Islet precursor cell (in vitro differentiated cells): ENCODE measurements at regions not wholly inside any gene's neighbourhood (a gene's known extent, or its start where the extent isn't known, plus 50 kb on each side); places are given as distances from the start of the nearest gene placed in this dataset.

Experiments
- DNase-seq: peaks from one replicate; pipeline ENCODE4 v3.0.0-alpha.2; 2018

DNA sequence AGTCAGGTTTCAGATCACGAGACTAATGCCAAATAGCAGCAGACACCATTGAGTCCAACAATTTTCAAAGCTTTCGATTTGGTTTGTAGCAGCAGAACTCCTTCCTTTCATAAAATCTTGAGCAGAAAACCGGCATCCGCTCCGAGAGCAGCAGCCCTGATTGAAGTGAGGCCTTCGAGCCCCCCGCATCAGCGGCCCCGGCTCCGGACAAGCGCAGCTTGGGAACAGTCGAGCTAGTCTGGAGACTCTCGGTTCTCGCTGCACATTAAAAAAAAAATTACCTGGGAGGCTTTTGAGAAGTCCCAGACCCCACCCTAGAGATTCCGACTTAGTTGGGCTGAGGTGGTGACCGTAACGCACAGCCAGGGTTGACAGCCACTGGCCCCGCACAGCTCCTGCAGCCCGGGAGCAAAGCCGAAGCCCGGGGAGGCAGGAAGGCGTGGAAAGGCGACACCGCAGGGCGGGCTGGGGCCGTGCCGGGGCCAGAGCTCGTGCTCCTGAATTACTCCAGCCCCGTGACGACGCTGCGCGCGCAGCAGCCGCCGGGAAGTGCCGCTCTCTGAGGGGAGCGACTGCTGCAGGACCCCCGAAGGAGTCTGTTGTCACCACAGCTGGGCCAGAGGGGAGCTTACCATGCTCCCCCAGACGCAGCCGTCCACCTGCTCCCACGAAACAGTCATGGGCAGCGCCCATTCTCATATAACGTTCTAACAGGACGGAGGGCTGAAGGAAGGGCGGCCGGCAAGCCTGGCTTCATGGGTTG lies 57.8 kb downstream of the SPATA19 start:
- DNase-seq, result peak; percentile 75

- no peak for DNase-seq
Observed at GRCh38 chr11:133785795-133786340, 59.4 kb downstream of the SPATA19 start.

GRCh38 chr11:133784359-133784758 lies 61.0 kb downstream of the SPATA19 start:
- no peak for DNase-seq

- no peak for DNase-seq
Observed at GRCh38 chr11:133782116-133782725, 63.1 kb downstream of the SPATA19 start.

- DNase-seq, result no peak
Observed at GRCh38 chr11:133778161-133778560, 67.2 kb downstream of the SPATA19 start.

DNA sequence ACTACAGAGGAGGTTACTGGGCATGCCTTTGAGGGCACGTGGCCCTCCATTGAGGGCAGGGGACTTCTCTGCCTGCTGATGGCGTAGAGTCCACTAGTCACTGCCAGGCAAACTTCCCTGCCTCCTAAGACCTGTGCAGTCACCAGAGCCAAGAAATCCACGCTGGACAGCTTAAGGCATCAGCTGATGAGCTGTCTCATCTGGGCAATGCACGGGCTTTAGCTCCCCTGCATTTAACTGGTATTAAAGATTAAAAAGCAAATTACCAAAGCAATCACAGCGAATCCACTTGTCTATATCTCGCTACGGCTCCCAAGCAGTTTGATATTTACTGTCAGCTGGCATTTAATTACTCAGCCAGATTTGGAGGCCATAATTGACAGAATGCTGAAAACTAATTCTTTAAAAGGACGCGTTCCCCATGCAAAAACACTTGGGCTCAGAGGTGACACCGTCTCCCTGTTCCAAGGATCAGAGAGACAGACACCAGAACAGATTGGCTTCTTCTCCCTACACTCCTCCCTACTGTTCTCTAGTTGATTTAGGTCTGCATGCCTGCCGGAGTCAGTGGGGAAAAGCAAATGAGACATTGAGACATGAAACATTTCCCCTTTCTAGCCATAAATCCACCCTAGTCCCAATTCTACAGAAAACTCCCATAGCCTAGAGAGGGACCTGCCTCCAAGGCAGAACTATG lies 68.5 kb downstream of the SPATA19 start:
- no peak for DNase-seq

- no peak for DNase-seq
Observed at GRCh38 chr11:133762538-133762937, 82.8 kb downstream of the SPATA19 start.

DNA sequence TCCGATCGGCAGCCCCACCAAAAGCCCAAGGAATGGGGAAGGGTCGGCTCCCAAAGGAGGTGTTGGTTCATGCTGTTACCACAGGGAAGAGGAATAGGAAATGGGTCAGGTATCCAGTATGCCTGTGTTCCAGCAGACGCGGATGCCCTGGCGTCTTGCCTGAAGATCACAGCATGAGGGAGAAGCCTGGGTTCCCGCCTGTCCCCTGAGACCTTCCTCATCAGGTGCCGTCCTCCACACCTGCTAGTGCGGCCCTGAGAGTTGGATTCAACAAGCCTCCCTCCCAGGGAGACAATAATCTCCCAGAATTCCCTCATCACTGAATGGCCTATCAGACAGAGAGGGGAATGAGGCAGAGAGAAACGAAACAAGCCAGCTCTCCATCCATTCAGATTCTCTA lies 92.2 kb downstream of the SPATA19 start:
- no peak for DNase-seq

GRCh38 chr11:133749841-133750240 lies 95.5 kb downstream of the SPATA19 start:
- DNase-seq, result no peak

DNA sequence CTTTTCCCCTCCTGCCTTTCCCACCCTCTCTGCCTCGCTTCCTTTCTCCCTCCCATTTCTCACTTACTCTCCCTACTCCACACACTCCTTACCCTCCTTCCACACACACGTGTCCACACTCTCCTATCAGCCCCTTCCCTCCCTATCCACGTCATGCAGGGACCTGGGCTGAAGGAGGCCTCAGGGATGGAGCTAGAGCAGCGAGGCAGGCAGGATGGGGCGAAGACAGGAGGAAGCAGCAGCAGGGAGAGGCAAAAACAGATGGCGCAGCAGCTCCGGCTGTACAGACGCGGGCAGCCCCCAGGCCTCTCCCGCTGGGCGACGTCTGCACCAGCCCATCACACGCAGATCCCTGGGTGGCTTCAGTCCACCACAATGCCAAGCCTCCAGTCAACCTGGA lies 97.9 kb downstream of the SPATA19 start:
- no peak for DNase-seq

DNA sequence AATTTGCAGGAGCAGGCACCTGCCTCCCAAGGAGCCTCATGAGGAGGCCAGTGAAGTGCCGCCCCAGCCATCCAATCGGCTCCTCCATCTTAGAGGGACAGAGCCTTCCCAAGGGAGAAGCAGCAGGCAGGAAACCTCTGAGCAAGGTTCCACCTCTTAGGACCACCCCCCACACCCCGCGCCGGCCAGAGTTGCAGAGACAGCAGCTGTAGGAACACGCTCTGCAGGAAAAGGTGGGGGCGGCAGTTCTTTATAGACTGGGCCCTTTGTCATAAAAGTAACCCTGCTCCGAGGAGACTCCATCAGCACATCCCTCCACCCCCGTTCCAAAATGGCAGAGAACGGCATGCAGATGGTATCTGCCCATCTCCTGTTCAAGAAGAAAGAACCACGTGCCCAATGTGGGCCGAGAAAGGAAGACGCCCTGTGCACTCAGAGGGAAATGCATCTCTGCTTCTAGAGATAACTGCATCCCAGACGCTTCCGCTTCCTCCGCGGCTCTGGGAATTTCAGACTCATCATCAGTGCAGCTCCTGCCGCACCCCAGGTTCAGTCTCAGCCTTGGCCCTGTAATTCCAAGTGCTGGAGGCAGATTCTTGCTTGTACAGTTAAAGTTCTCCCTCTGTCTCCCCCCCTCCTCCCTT lies 98.5 kb downstream of the SPATA19 start:
- DNase-seq, result no peak

- no peak for DNase-seq
Observed at GRCh38 chr11:133745791-133746190, 99.5 kb downstream of the SPATA19 start.

DNA sequence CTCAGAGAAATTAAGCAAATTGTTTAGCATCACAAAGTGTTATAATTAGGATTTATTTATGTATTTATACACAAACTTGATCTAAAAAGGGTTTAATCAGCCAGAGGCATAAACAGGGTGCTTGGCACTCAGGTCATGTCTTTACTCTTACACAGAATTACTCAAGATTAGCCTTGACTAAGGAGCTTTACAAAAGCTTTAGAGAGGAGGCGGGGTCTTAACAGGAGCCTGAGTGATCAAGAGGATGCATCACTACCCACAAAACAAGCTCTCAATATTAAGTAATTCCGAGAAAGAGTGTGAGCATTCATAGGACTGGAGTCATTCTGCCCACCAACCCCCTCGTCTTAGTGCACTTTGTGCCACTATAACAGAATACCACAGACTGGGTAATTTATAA lies 103.0 kb downstream of the SPATA19 start:
- no peak for DNase-seq

DNA sequence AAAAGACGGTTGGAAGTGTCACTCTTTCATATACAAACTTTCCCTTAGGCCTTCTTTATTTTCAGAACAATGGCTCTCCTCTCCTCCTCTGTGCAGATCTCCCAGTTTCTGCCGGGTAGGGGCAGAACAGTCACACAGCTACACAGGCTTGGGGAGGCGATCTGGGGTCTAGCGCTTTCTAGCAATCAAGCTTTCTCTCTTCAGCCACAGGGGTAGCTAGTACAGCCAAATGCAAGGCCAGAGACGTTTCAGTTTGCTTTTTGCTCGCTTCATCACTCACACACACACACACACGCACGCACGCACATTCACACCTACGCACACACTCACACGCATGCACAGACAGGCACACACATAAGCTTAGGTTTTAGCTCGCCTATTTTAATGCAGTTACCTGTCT lies 104.3 kb downstream of the SPATA19 start:
- DNase-seq, result no peak

DNA sequence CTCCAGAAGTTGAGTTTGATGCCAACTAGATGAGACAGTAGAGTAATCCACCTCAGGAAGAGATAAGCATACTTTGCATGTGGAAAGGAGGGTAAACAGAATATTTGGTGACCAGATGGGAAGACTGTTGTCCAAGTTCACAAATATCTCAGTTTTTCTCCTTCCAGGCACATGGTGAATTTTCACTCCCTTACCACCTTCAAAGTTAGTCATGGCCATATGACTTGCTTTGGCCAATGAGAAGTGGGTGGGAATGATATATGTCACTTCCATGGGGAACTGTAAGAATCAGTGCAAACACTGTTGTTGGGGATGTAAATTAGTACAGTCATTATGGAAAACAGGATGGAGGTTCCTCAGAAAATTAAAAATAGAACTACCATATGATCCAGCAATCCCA lies 105.8 kb downstream of the SPATA19 start:
- no peak for DNase-seq

- DNase-seq, result no peak
Observed at GRCh38 chr11:133738624-133739023, 106.7 kb downstream of the SPATA19 start.

- DNase-seq, result no peak
Observed at GRCh38 chr11:133733631-133734030, 111.7 kb downstream of the SPATA19 start.

DNA sequence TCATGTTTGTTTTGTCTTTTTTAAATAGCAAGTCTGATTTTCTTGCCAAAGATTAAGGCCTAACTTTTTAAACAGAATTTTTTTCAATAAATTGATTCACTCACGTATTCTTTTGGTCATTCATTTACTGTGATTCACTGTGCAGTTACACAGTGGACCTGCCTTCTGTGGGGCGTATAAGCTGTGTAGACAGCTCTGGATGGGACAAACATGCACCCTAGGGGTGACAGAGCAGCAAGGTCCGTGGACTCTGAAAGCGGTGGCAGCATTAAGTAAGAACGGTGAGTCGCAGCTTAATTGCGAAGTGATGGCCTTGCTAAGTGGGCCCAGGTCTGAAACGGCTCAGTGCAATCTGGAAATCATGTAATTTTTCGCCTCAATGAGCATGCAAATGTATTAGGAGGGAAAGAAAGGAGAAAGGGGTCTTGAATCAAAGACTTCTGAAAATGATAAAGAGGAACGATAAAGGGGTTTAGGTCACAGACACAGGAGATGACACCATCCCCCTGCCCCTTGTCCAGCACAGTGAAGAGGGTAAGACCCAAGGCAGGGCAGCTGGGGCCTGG lies 113.1 kb downstream of the SPATA19 start:
- DNase-seq, result no peak

GRCh38 chr11:133727774-133728173 lies 117.5 kb downstream of the SPATA19 start:
- DNase-seq, result no peak

DNA sequence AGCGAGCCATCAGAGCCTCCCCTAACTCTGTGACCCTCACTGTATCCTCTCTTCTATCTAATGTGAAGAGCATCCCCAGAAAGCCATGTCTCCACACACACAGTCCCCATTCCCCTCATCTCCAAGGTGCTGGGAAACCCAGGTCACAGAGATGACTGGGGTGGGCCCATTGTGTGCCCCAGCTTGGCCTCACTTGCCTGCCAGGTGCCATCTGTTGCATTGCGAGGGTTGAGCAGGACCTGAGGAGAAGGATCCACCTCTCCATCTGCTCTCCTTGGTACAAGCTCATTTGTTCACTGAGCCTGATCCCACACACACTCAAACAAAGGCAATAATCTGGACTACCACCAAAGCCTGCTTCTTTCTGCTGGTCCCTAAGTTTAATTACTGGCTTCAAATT lies 118.8 kb downstream of the SPATA19 start:
- DNase-seq, result no peak

- no peak for DNase-seq
Observed at GRCh38 chr11:133724116-133724515, 121.2 kb downstream of the SPATA19 start.

- DNase-seq, result no peak
Observed at GRCh38 chr11:133723056-133723455, 122.3 kb downstream of the SPATA19 start.

- no peak for DNase-seq
Observed at GRCh38 chr11:133720951-133721350, 124.4 kb downstream of the SPATA19 start.
